Keratinocyte (primary cell): ENCODE measurements at regions not wholly inside any gene's neighbourhood (a gene's known extent, or its start where the extent isn't known, plus 50 kb on each side); places are given as distances from the start of the nearest gene placed in this dataset.

Source experiments
- EZH2 ChIP-seq: IDR thresholded peaks from one replicate; pipeline ENCODE4 v1.6.1; 2012; ENCODE audit warnings: inconsistent platforms, mild to moderate bottlenecking, low read length, moderate library complexity
- TF ChIP-seq, protein P1 (sequence below), 3 experiments: IDR thresholded peaks in 1 of 3; conservative IDR thresholded peaks in 1 of 3; optimal IDR thresholded peaks in 1 of 3; 2 replicates in 2 of 3; 3 replicates in 1 of 3; pipeline versions ENCODE3 to v1.5.1; 2011; ENCODE audit warnings: low read length in 3 of 3, mild to moderate bottlenecking in 3 of 3, moderate library complexity in 2 of 3, control low read depth in 1 of 3, inconsistent platforms in 1 of 3; ENCODE audit not compliant: insufficient read depth in 2 of 3; ENCODE audit errors: extremely low read depth in 1 of 3

DNA sequence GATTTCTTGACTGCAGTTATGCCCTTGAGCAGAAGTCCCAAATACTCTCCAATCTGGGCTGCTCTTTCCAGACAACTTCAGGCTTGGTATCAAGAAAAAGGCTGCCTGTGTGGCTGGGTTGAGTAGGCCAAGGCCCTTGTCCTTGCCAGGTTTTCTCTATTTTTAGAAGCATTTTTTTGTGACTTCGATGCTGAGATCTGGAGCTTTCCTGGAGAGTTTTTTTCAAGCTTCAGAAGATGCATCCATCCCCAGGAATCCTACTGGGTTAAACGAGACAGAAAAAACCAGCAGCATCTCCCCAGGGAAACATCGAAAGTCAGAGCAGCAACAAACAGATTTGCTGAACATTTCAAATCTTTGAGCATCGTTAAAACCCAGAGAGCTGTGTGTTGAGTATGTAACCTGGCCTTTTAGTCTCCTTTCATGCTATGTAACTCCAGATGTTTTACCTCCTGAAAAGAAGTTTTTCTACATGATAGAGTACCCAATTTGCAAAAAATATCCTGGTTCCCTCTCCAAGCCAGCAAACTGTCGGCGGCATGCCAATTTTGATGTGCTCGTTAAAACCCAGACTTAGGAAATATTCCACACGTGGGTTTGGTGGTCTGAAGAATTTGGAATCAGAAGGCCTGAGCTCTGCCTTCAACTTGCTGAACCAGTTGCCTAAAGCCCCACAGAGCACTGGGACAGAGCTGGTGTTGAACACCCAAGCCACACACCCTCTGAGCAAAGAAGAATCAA, 98.1 kb upstream of the ALDH1B1 start:
- TF ChIP-seq, protein P1, sequence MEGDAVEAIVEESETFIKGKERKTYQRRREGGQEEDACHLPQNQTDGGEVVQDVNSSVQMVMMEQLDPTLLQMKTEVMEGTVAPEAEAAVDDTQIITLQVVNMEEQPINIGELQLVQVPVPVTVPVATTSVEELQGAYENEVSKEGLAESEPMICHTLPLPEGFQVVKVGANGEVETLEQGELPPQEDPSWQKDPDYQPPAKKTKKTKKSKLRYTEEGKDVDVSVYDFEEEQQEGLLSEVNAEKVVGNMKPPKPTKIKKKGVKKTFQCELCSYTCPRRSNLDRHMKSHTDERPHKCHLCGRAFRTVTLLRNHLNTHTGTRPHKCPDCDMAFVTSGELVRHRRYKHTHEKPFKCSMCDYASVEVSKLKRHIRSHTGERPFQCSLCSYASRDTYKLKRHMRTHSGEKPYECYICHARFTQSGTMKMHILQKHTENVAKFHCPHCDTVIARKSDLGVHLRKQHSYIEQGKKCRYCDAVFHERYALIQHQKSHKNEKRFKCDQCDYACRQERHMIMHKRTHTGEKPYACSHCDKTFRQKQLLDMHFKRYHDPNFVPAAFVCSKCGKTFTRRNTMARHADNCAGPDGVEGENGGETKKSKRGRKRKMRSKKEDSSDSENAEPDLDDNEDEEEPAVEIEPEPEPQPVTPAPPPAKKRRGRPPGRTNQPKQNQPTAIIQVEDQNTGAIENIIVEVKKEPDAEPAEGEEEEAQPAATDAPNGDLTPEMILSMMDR (optimal IDR thresholded peaks at IDR 0.05 in 1 of 3, IDR thresholded peaks at IDR 0.05 in 1 of 3, conservative IDR thresholded peaks at IDR 0.05 in 1 of 3; ENCODE audit: extremely low read depth in 1 of 3, insufficient read depth in 2 of 3, low read length in 3 of 3), result no peak
- TF ChIP-seq EZH2, result no peak
